IMR-90 (cell line): ENCODE measurements at regions not wholly inside any gene's neighbourhood (a gene's known extent, or its start where the extent isn't known, plus 50 kb on each side); places are given as distances from the start of the nearest gene placed in this dataset.

Source experiments
- ATAC-seq: fragments of 200-7000 bp; cut with Tn5 transposase; 2 replicates; pipeline ENCODE4 v1.9.1; 2020; ENCODE audit warnings: low read depth, mild to moderate bottlenecking, moderate library complexity
- BruUV-seq: library from RNA; stranded (reverse); fragments of 400-500 nt; replicated peaks from 2 replicates; lab custom pipeline; 2021; lab: Mats Ljungman, UMichigan
- CTCF ChIA-PET: fragments of 300-600 bp; formaldehyde crosslinking; extraction: SDS; loops from one replicate; lab custom pipeline; 2021; ENCODE audit warnings: antibody characterized with exemption; lab: Yijun Ruan, JAX
- POLR2A ChIA-PET: fragments of 300-600 bp; sonication (Branson Sonifier 250); formaldehyde crosslinking; loops from one replicate; lab custom pipeline; 2022; ENCODE audit warnings: antibody characterized with exemption; ENCODE audit not compliant: unreplicated experiment; lab: Charles Lee
- DNase-seq: peaks from one replicate; pipeline ENCODE4 v3.0.0; 2013
- H2AFZ ChIP-seq: replicated peaks from 2 replicates; pipeline ENCODE3; 2013; ENCODE audit warnings: low read length, mild to moderate bottlenecking; ENCODE audit not compliant: poor library complexity
- H2AK5ac ChIP-seq: 2 replicates; pipeline ENCODE4 v1.6.1; 2013; ENCODE audit warnings: low read depth, low read length, inconsistent platforms
- H2AK9ac ChIP-seq: replicated peaks from 2 replicates; pipeline ENCODE3; 2013; ENCODE audit warnings: mild to moderate bottlenecking, low read depth, low read length, moderate library complexity; ENCODE audit not compliant: poor library complexity
- H2BK120ac ChIP-seq: 2 replicates; pipeline ENCODE4 v1.6.1; 2013; ENCODE audit warnings: low read depth, low read length, inconsistent platforms
- H2BK15ac ChIP-seq: 3 replicates; pipeline ENCODE4 v1.6.1; 2013; ENCODE audit warnings: low read depth, low read length, inconsistent platforms
- H2BK20ac ChIP-seq: 2 replicates; pipeline ENCODE4 v1.6.1; 2013; ENCODE audit warnings: low read depth, mild to moderate bottlenecking, inconsistent platforms, low read length, moderate library complexity
- H2BK5ac ChIP-seq: 2 replicates; pipeline ENCODE4 v1.6.1; 2013; ENCODE audit warnings: mild to moderate bottlenecking, low read depth, low read length, inconsistent platforms; ENCODE audit not compliant: poor library complexity, severe bottlenecking
- H3K14ac ChIP-seq: replicated peaks from 2 replicates; pipeline ENCODE4 v1.6.1; 2013; ENCODE audit warnings: low read depth, low read length, inconsistent platforms
- H3K18ac ChIP-seq: 2 replicates; pipeline ENCODE4 v1.6.1; 2013; ENCODE audit warnings: low read depth, low read length, control low read depth
- H3K23ac ChIP-seq: 2 replicates; pipeline ENCODE4 v1.6.1; 2013; ENCODE audit warnings: low read depth, low read length, inconsistent platforms
- H3K27ac ChIP-seq: 2 replicates; pipeline ENCODE4 v1.5.1; 2013; ENCODE audit warnings: mild to moderate bottlenecking, control low read depth, low read length; ENCODE audit not compliant: insufficient read depth
- H3K27me3 ChIP-seq: 2 replicates; pipeline ENCODE4 v1.6.1; 2013; ENCODE audit warnings: low read length; ENCODE audit not compliant: control insufficient read depth, insufficient read depth
- H3K36me3 ChIP-seq: 2 replicates; pipeline ENCODE4 v1.6.1; 2013; ENCODE audit warnings: low read length, mixed read lengths; ENCODE audit not compliant: control insufficient read depth, insufficient read depth
- H3K4ac ChIP-seq: 2 replicates; pipeline ENCODE4 v1.6.1; 2013; ENCODE audit warnings: low read depth, low read length, inconsistent platforms
- H3K4me1 ChIP-seq: 2 replicates; pipeline ENCODE4 v1.6.1; 2013; ENCODE audit warnings: low read length, mixed read lengths; ENCODE audit not compliant: control insufficient read depth, insufficient read depth
- H3K4me2 ChIP-seq: 2 replicates; pipeline ENCODE4 v1.6.1; 2013; ENCODE audit warnings: low read depth, mild to moderate bottlenecking, control low read depth, low read length, moderate library complexity
- H3K4me3 ChIP-seq: 2 replicates; pipeline ENCODE4 v1.5.1; 2013; ENCODE audit warnings: low read depth, mild to moderate bottlenecking, control low read depth, low read length, moderate library complexity; ENCODE audit not compliant: insufficient read depth
- H3K56ac ChIP-seq: 2 replicates; pipeline ENCODE4 v1.6.1; 2013; ENCODE audit warnings: low read length, inconsistent platforms; ENCODE audit not compliant: insufficient read depth; ENCODE audit errors: extremely low read depth
- H3K79me1 ChIP-seq, 2 experiments: 2 replicates each; pipeline ENCODE4 v1.6.1; 2013; ENCODE audit warnings: low read length in 2 of 2, inconsistent platforms in 1 of 2, low read depth in 1 of 2
- H3K9ac ChIP-seq: 2 replicates; pipeline ENCODE4 v1.6.1; 2013; ENCODE audit warnings: low read depth, low read length, control low read depth
- H3K9me1 ChIP-seq: 2 replicates; pipeline ENCODE4 v1.6.1; 2013; ENCODE audit warnings: low read length, inconsistent platforms; ENCODE audit not compliant: insufficient read depth
- H3K9me3 ChIP-seq: 2 replicates; pipeline ENCODE4 v1.6.1; 2013; ENCODE audit warnings: low read length; ENCODE audit not compliant: control insufficient read depth, insufficient read depth
- H4K20me1 ChIP-seq: 2 replicates; pipeline ENCODE4 v1.6.1; 2013; ENCODE audit warnings: low read length, inconsistent platforms; ENCODE audit not compliant: insufficient read depth
- H4K5ac ChIP-seq: 2 replicates; pipeline ENCODE4 v1.6.1; 2013; ENCODE audit warnings: mild to moderate bottlenecking, low read depth, low read length, control low read depth
- H4K8ac ChIP-seq, 2 experiments: 2 replicates each; pipeline ENCODE4 v1.6.1; 2013; ENCODE audit warnings: low read depth in 2 of 2, low read length in 2 of 2, control low read depth in 1 of 2, inconsistent platforms in 1 of 2
- H4K91ac ChIP-seq: 2 replicates; pipeline ENCODE4 v1.6.1; 2013; ENCODE audit warnings: low read depth, low read length, inconsistent platforms; ENCODE audit not compliant: insufficient read depth
- BHLHE40 ChIP-seq: fragments of 150-350 bp; IDR thresholded peaks from 2 replicates; pipeline ENCODE4 v1.6.1; 2016; ENCODE audit warnings: mild to moderate bottlenecking, low read depth, low read length
- CEBPB ChIP-seq: IDR thresholded peaks from 2 replicates; pipeline ENCODE4 v1.6.1; 2012; ENCODE audit warnings: low read depth, low read length, improper control_type of control experiment
- CHD1 ChIP-seq: IDR thresholded peaks from 2 replicates; pipeline ENCODE4 v1.6.1; 2012; ENCODE audit warnings: low read depth, low read length, improper control_type of control experiment
- CTCF ChIP-seq: conservative IDR thresholded peaks from 2 replicates; pipeline ENCODE4 v1.5.1; 2012; ENCODE audit warnings: mild to moderate bottlenecking, low read depth, low read length, improper control_type of control experiment
- FOS ChIP-seq: fragments of 150-350 bp; IDR thresholded peaks from 2 replicates; pipeline ENCODE4 v1.6.1; 2016; ENCODE audit warnings: low read depth, low read length
- MAFK ChIP-seq: IDR thresholded peaks from 2 replicates; pipeline ENCODE4 v1.6.1; 2012; ENCODE audit warnings: low read depth, low read length, improper control_type of control experiment
- MAZ ChIP-seq: IDR thresholded peaks from 2 replicates; pipeline ENCODE4 v1.6.1; 2012; ENCODE audit warnings: low read depth, mild to moderate bottlenecking, low read length, improper control_type of control experiment, moderate library complexity, borderline replicate concordance
- MXI1 ChIP-seq: IDR thresholded peaks from 2 replicates; pipeline ENCODE4 v1.6.1; 2012; ENCODE audit warnings: low read depth, mild to moderate bottlenecking, low read length, moderate library complexity, borderline replicate concordance
- NFE2L2 ChIP-seq: fragments of 150-350 bp; IDR thresholded peaks from 2 replicates; pipeline ENCODE4 v1.6.1; 2016; ENCODE audit warnings: low read depth, mild to moderate bottlenecking, low read length
- POLR2A ChIP-seq: IDR thresholded peaks from 2 replicates; pipeline ENCODE4 v1.6.1; 2012; ENCODE audit warnings: mild to moderate bottlenecking, low read depth, low read length
- RAD21 ChIP-seq: IDR thresholded peaks from 2 replicates; pipeline ENCODE4 v1.6.1; 2012; ENCODE audit warnings: low read length, improper control_type of control experiment
- RCOR1 ChIP-seq: IDR thresholded peaks from 2 replicates; pipeline ENCODE4 v1.6.1; 2012; ENCODE audit warnings: mild to moderate bottlenecking, low read length, improper control_type of control experiment; ENCODE audit not compliant: insufficient replicate concordance
- RFX5 ChIP-seq: IDR thresholded peaks from 2 replicates; pipeline ENCODE4 v1.8.0; 2012; ENCODE audit warnings: low read depth, mild to moderate bottlenecking, low read length, moderate library complexity
- SMC3 ChIP-seq: fragments of 150-350 bp; IDR thresholded peaks from 2 replicates; pipeline ENCODE4 v1.6.1; 2016; ENCODE audit warnings: low read depth, mild to moderate bottlenecking, antibody characterized with exemption, low read length, moderate library complexity
- WGBS, 2 experiments: methylation state at CpG; one replicate each; pipeline versions ENCODE4 v1.1.5 to v1.1.7; 2013; ENCODE audit warnings: missing lambda C conversion rate in 2 of 2; ENCODE audit not compliant: insufficient read length in 1 of 2; ENCODE audit errors: extremely low coverage in 2 of 2; 5-methylcytosine and 5-hydroxymethylcytosine counted together
- dilution Hi-C: fragments of 300-500 bp; cut with HindIII; formaldehyde crosslinking; loops from one replicate; pipeline ENCODE4 v1.14.3; 2018; ENCODE audit warnings: low sequenced_read_pairs; ENCODE audit not compliant: unreplicated experiment
- in situ Hi-C: fragments of 300-500 bp; cut with MboI; formaldehyde crosslinking; loops from 3 replicates; pipeline ENCODE4 v1.14.3; 2019; ENCODE audit warnings: low sequenced_read_pairs, inconsistent platforms, mixed read lengths
- intact Hi-C: fragments of 100-400 bp; cut with micrococcal nuclease; formaldehyde crosslinking; loops from 2 replicates; pipeline ENCODE4 v1.10.0; 2022
- TF ChIP-seq, protein P1 (sequence below): fragments of 150-350 bp; IDR thresholded peaks from 2 replicates; pipeline ENCODE4 v1.6.1; 2017; ENCODE audit warnings: mild to moderate bottlenecking, antibody characterized with exemption, low read length, low read depth
- TF ChIP-seq, protein P2 (sequence below): fragments of 150-350 bp; IDR thresholded peaks from 2 replicates; pipeline ENCODE4 v1.6.1; 2016; ENCODE audit warnings: low read depth, mild to moderate bottlenecking, low read length, moderate library complexity, borderline replicate concordance

- BruUV-seq = no TSS peak
- Histone ChIP-seq H3K9me1 (no peaks in the 10 kb centered on the region), H3K27ac (no peak overlapping the region), H2AFZ (no peak overlapping the region), H4K20me1 (no peaks in the 10 kb centered on the region), H3K4me2 (no peak overlapping the region), H4K8ac (no peak overlapping the region), H2BK20ac (no peak overlapping the region), H3K9ac (no peak overlapping the region), H2BK5ac (no peak overlapping the region), H3K27me3 (no peaks in the 10 kb centered on the region), H3K56ac (no peak overlapping the region), H3K4me3 (no peak overlapping the region), H2BK120ac (no peak overlapping the region), H4K91ac (no peak overlapping the region), H3K36me3 (no peaks in the 10 kb centered on the region), H2AK9ac (no peak overlapping the region), H2BK15ac (no peak overlapping the region), H3K4me1 (no peaks in the 10 kb centered on the region), H3K18ac (no peak overlapping the region), H3K23ac (no peak overlapping the region), H4K5ac (no peak overlapping the region), H3K4ac (no peak overlapping the region), H2AK5ac (no peak overlapping the region), H3K9me3 (peaks cover 15% of the 10 kb centered on the region), H3K79me1 (no peaks in the 10 kb centered on the region), H3K14ac (no peak overlapping the region)
- ChIA-PET CTCF (no interaction called here), POLR2A (no interaction called here)
- dilution Hi-C loops = no loop called here
- ATAC-seq (no peak), DNase-seq (no peak)
- TF ChIP-seq CHD1 (no peak), MXI1 (no peak), CTCF (no peak), FOS (no peak), BHLHE40 (no peak), RFX5 (no peak), POLR2A (no peak), RAD21 (no peak), MAZ (no peak), NFE2L2 (no peak), RCOR1 (no peak), CEBPB (no peak), SMC3 (no peak), MAFK (no peak)
- TF ChIP-seq, protein P1, sequence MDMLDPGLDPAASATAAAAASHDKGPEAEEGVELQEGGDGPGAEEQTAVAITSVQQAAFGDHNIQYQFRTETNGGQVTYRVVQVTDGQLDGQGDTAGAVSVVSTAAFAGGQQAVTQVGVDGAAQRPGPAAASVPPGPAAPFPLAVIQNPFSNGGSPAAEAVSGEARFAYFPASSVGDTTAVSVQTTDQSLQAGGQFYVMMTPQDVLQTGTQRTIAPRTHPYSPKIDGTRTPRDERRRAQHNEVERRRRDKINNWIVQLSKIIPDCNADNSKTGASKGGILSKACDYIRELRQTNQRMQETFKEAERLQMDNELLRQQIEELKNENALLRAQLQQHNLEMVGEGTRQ = no peak
- TF ChIP-seq, protein P2, sequence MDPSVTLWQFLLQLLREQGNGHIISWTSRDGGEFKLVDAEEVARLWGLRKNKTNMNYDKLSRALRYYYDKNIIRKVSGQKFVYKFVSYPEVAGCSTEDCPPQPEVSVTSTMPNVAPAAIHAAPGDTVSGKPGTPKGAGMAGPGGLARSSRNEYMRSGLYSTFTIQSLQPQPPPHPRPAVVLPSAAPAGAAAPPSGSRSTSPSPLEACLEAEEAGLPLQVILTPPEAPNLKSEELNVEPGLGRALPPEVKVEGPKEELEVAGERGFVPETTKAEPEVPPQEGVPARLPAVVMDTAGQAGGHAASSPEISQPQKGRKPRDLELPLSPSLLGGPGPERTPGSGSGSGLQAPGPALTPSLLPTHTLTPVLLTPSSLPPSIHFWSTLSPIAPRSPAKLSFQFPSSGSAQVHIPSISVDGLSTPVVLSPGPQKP = no peak
- WGBS, 2 experiments = 0% methylated on average over 1 of the region's 4 CpGs; no CpG with 5 or more reads in 1 of the 2 experiments
- intact Hi-C loops = no loop called here
- in situ Hi-C loops = loop anchor here (25.0 kb wide), 1 partner anchor 718 kb away; no protein-coding TSS in a partner anchor
Measured at GRCh38 chr18:1294229-1294628, 389.6 kb downstream of the ADCYAP1 start.
